ENCODE measurements at regions not wholly inside any gene's neighbourhood (a gene's known extent, or its start where the extent isn't known, plus 50 kb on each side); places are given as distances from the start of the nearest gene placed in this dataset.

GRCh38 chr11:113569391-113569790, 94.2 kb upstream of the DRD2 start:
- H2AFZ ChIP-seq (ENCODE audit: low read depth), result no peak overlapping the region
- TF ChIP-seq CTCF (conservative IDR thresholded peaks at IDR 0.05; ENCODE audit: low read depth, low read length), result no peak
- no peaks in the 10 kb centered on the region for H3K79me2 ChIP-seq (ENCODE audit: insufficient read depth, low read depth)

GRCh38 chr11:113568566-113568965, 93.4 kb upstream of the DRD2 start:
- Histone ChIP-seq H3K27ac (no peak overlapping the region), H3K9ac (no peak overlapping the region), H2AFZ (ENCODE audit: low read depth) (no peak overlapping the region)

More at GRCh38 chr11:113569391-113569790, 94.2 kb upstream of the DRD2 start:
- Histone ChIP-seq H3K4me3 (IDR thresholded peaks at IDR 0.05; ENCODE audit: insufficient read depth, low read depth, low read length) (no peak overlapping the region), H3K36me3 (ENCODE audit: insufficient read depth) (no peaks in the 10 kb centered on the region), H4K20me1 (ENCODE audit: insufficient read depth) (no peaks in the 10 kb centered on the region), H3K4me1 (ENCODE audit: low read depth, poor library complexity, severe bottlenecking) (no peaks in the 10 kb centered on the region), H3K9ac (no peak overlapping the region), H3K27me3 (ENCODE audit: insufficient read depth, low read depth) (no peaks in the 10 kb centered on the region), H3K4me2 (no peak overlapping the region), H3K27ac (no peak overlapping the region)

GRCh38 chr11:113567867-113568544, 92.8 kb upstream of the DRD2 start:
- no peaks in the 10 kb centered on the region for H3K79me2 ChIP-seq (ENCODE audit: insufficient read depth, low read depth)
- no peak for TF ChIP-seq CTCF (conservative IDR thresholded peaks at IDR 0.05; ENCODE audit: low read depth, low read length)
- no peak overlapping the region for H3K9ac ChIP-seq
- no peak overlapping the region for H3K4me2 ChIP-seq
- no peak overlapping the region for H3K27ac ChIP-seq
- H2AFZ ChIP-seq (ENCODE audit: low read depth), result no peak overlapping the region
- H3K36me3 ChIP-seq (ENCODE audit: insufficient read depth), result no peaks in the 10 kb centered on the region
- no peaks in the 10 kb centered on the region for H4K20me1 ChIP-seq (ENCODE audit: insufficient read depth)
- H3K4me3 ChIP-seq (IDR thresholded peaks at IDR 0.05; ENCODE audit: insufficient read depth, low read depth, low read length), result no peak overlapping the region
- H3K4me1 ChIP-seq (ENCODE audit: low read depth, poor library complexity, severe bottlenecking), result no peaks in the 10 kb centered on the region
- H3K27me3 ChIP-seq (ENCODE audit: insufficient read depth, low read depth), result no peaks in the 10 kb centered on the region

More at GRCh38 chr11:113568566-113568965, 93.4 kb upstream of the DRD2 start:
- no peaks in the 10 kb centered on the region for H3K27me3 ChIP-seq (ENCODE audit: insufficient read depth, low read depth)
- no peaks in the 10 kb centered on the region for H3K4me1 ChIP-seq (ENCODE audit: low read depth, poor library complexity, severe bottlenecking)
- H3K79me2 ChIP-seq (ENCODE audit: insufficient read depth, low read depth), result no peaks in the 10 kb centered on the region
- H3K4me2 ChIP-seq, result no peak overlapping the region
- H4K20me1 ChIP-seq (ENCODE audit: insufficient read depth), result no peaks in the 10 kb centered on the region
- H3K36me3 ChIP-seq (ENCODE audit: insufficient read depth), result no peaks in the 10 kb centered on the region
- no peak overlapping the region for H3K4me3 ChIP-seq (IDR thresholded peaks at IDR 0.05; ENCODE audit: insufficient read depth, low read depth, low read length)
- TF ChIP-seq CTCF (conservative IDR thresholded peaks at IDR 0.05; ENCODE audit: low read depth, low read length), result no peak

GRCh38 chr11:113567097-113567496, 91.9 kb upstream of the DRD2 start:
- no peak overlapping the region for H3K4me2 ChIP-seq
- H3K79me2 ChIP-seq (ENCODE audit: insufficient read depth, low read depth), result no peaks in the 10 kb centered on the region
- H3K36me3 ChIP-seq (ENCODE audit: insufficient read depth), result no peaks in the 10 kb centered on the region
- no peaks in the 10 kb centered on the region for H3K4me1 ChIP-seq (ENCODE audit: low read depth, poor library complexity, severe bottlenecking)
- H3K9ac ChIP-seq, result no peak overlapping the region
- H4K20me1 ChIP-seq (ENCODE audit: insufficient read depth), result no peaks in the 10 kb centered on the region
- H3K4me3 ChIP-seq (IDR thresholded peaks at IDR 0.05; ENCODE audit: insufficient read depth, low read depth, low read length), result no peak overlapping the region
- no peaks in the 10 kb centered on the region for H3K27me3 ChIP-seq (ENCODE audit: insufficient read depth, low read depth)
- H3K27ac ChIP-seq, result no peak overlapping the region
- TF ChIP-seq CTCF (conservative IDR thresholded peaks at IDR 0.05; ENCODE audit: low read depth, low read length), result no peak
- no peak overlapping the region for H2AFZ ChIP-seq (ENCODE audit: low read depth)
